ENCODE measurements at regions not wholly inside any gene's neighbourhood (a gene's known extent, or its start where the extent isn't known, plus 50 kb on each side); places are given as distances from the start of the nearest gene placed in this dataset.

GRCh38 chr3:115445559-115445958 is 177.8 kb upstream of the GAP43 start:
- no peak for DNase-seq (ENCODE audit: extremely low read depth, low read depth)

GRCh38 chr3:115448851-115449250 is 174.5 kb upstream of the GAP43 start:
- DNase-seq (ENCODE audit: extremely low read depth, low read depth): no peak

GRCh38 chr3:115450036-115450435 is 173.3 kb upstream of the GAP43 start:
- no peak for DNase-seq (ENCODE audit: extremely low read depth, low read depth)

GRCh38 chr3:115464036-115464435 is 159.3 kb upstream of the GAP43 start:
- no peak for DNase-seq (ENCODE audit: extremely low read depth, low read depth)

GRCh38 chr3:115469649-115470048 is 153.7 kb upstream of the GAP43 start:
- DNase-seq (ENCODE audit: extremely low read depth, low read depth): no peak

- no peak for DNase-seq (ENCODE audit: extremely low read depth, low read depth)
Observed at GRCh38 chr3:115470254-115470653, 153.1 kb upstream of the GAP43 start.

- no peak for DNase-seq (ENCODE audit: extremely low read depth, low read depth)
Observed at GRCh38 chr3:115475178-115476041, 147.9 kb upstream of the GAP43 start.

GRCh38 chr3:115476472-115476871 is 146.8 kb upstream of the GAP43 start:
- DNase-seq (ENCODE audit: extremely low read depth, low read depth): no peak

GRCh38 chr3:115478359-115478758 is 145.0 kb upstream of the GAP43 start:
- DNase-seq (ENCODE audit: extremely low read depth, low read depth): no peak

GRCh38 chr3:115486880-115487279 is 136.4 kb upstream of the GAP43 start:
- no peak for DNase-seq (ENCODE audit: extremely low read depth, low read depth)

GRCh38 chr3:115487968-115488367 is 135.3 kb upstream of the GAP43 start:
- DNase-seq (ENCODE audit: extremely low read depth, low read depth): no peak

GRCh38 chr3:115488409-115488808 is 134.9 kb upstream of the GAP43 start:
- no peak for DNase-seq (ENCODE audit: extremely low read depth, low read depth)

GRCh38 chr3:115494826-115495225 is 128.5 kb upstream of the GAP43 start:
- no peak for DNase-seq (ENCODE audit: extremely low read depth, low read depth)

- no peak for DNase-seq (ENCODE audit: extremely low read depth, low read depth)
Observed at GRCh38 chr3:115498421-115498820, 124.9 kb upstream of the GAP43 start.

GRCh38 chr3:115498898-115499297 is 124.4 kb upstream of the GAP43 start:
- no peak for DNase-seq (ENCODE audit: extremely low read depth, low read depth)

- DNase-seq (ENCODE audit: extremely low read depth, low read depth): no peak
Observed at GRCh38 chr3:115499666-115500065, 123.6 kb upstream of the GAP43 start.

GRCh38 chr3:115500795-115501194 is 122.5 kb upstream of the GAP43 start:
- DNase-seq (ENCODE audit: extremely low read depth, low read depth): no peak

GRCh38 chr3:115502128-115502527 is 121.2 kb upstream of the GAP43 start:
- no peak for DNase-seq (ENCODE audit: extremely low read depth, low read depth)

GRCh38 chr3:115503394-115503793 is 119.9 kb upstream of the GAP43 start:
- no peak for DNase-seq (ENCODE audit: extremely low read depth, low read depth)

- DNase-seq (ENCODE audit: extremely low read depth, low read depth): no peak
Observed at GRCh38 chr3:115508562-115508961, 114.7 kb upstream of the GAP43 start.

- peak; percentile 3 for DNase-seq (ENCODE audit: extremely low read depth, low read depth)
Observed at GRCh38 chr3:115512565-115513415, 110.5 kb upstream of the GAP43 start.

GRCh38 chr3:115513416-115513800 is 109.9 kb upstream of the GAP43 start:
- DNase-seq (ENCODE audit: extremely low read depth, low read depth): no peak
